Hepatocyte (in vitro differentiated cells): ENCODE measurements at regions not wholly inside any gene's neighbourhood (a gene's known extent, or its start where the extent isn't known, plus 50 kb on each side); places are given as distances from the start of the nearest gene placed in this dataset.

Source experiments
- CTCF ChIP-seq: fragments of 200-600 bp; sonication (generic); IDR thresholded peaks from 2 replicates; pipeline ENCODE4 v1.5.1; 2016; ENCODE audit warnings: antibody characterized with exemption, mild to moderate bottlenecking; ENCODE audit not compliant: poor library complexity
- EZH2 ChIP-seq: fragments of 200-600 bp; sonication (generic); IDR thresholded peaks from 2 replicates; pipeline ENCODE4 v1.6.1; 2016; ENCODE audit warnings: antibody characterized with exemption, mild to moderate bottlenecking, borderline replicate concordance
- EZH2phosphoT487 ChIP-seq: fragments of 200-600 bp; sonication (generic); IDR thresholded peaks from one replicate; pipeline ENCODE4 v1.6.1; 2018; ENCODE audit warnings: antibody characterized with exemption, mild to moderate bottlenecking, low read depth, moderate library complexity; ENCODE audit not compliant: unreplicated experiment, severe bottlenecking

- TF ChIP-seq CTCF (no peak), EZH2 (no peak), EZH2phosphoT487 (no peak)
These were observed 515.6 kb upstream of the GNPDA2 start for GRCh38 chr4:45241976-45242375.
